ENCODE measurements at regions not wholly inside any gene's neighbourhood (a gene's known extent, or its start where the extent isn't known, plus 50 kb on each side); places are given as distances from the start of the nearest gene placed in this dataset.

DNA sequence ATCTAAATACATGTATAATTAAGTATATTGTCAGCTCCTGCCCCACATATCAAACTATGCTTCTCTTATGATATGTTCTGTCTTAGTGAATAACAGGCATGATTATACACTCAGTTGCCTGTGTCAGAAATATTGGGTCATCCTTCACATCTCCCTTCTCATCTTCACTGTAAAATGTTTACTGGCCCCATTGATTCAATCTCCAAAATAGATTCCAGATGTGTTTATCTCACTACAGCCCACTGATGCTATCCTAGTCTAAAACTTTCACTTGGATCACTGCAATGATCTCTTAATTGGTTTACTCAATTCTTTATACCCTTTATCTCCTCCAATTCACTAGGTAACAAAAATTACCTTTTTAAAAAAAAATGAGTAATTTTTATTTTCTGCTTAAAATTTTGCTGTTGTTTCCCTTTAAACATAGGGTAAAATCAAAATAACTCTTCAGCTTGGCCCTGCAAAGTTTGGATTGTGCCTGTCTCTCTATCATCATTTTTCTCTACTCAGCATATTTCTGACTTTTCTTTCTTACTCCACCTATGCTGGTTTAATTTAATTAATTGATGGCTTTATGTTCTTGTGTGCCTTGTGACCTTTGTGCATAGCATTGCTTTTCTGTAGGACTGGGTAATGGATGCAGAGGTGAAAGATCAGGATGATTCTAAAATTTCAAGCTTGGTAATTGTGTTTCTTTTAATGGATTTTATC, 233.9 kb upstream of the FOXP2 start:
- TF ChIP-seq TAF1 (IDR thresholded peaks at IDR 0.05; ENCODE audit: low read depth), result no peak
- TF ChIP-seq REST (IDR thresholded peaks at IDR 0.05; ENCODE audit: low read depth), result no peak
- TF ChIP-seq EGR1 (IDR thresholded peaks at IDR 0.05), result no peak
- no peak for TF ChIP-seq YY1 (IDR thresholded peaks at IDR 0.05; ENCODE audit: low read depth)
- no peak for TF ChIP-seq CEBPB (IDR thresholded peaks at IDR 0.05)
- TF ChIP-seq RAD21 (IDR thresholded peaks at IDR 0.05; ENCODE audit: low read depth), result no peak

Measured in Ishikawa (cell line).